ENCODE measurements at regions not wholly inside any gene's neighbourhood (a gene's known extent, or its start where the extent isn't known, plus 50 kb on each side); places are given as distances from the start of the nearest gene placed in this dataset.

DNA sequence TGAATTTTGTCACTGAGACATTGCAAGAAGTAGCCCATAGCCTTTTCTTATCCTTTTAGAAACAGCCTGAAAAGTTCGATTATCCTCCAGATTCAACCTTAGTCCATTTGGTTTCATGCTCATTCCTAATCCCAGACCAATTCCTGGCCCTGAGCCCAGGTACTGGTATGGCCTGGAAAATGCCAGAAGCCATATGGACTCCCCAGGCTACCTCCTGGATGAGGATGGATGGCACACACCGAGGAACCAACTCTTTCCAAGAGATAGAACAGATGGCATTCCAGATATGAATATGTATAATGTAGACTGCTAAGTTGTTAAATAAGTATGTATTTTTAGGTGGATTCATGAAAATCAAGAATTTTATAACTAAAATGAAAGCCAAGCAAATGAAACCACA lies 51.6 kb upstream of the SNAP25 start:
- 75% methylated on average over 2 of the region's 2 CpGs for WGBS (ENCODE audit: insufficient coverage, low coverage, low lambda C conversion rate, missing lambda C conversion rate)
- H3K27ac ChIP-seq, result no peak overlapping the region
- TF ChIP-seq POLR2A (IDR thresholded peaks at IDR 0.05), result no peak
- TF ChIP-seq CTCF (IDR thresholded peaks at IDR 0.05), result no peak
- no peaks in the 10 kb centered on the region for H3K4me1 ChIP-seq
- no peak for DNase-seq
- H3K27me3 ChIP-seq, result no peaks in the 10 kb centered on the region
- H3K9me3 ChIP-seq, result no peaks in the 10 kb centered on the region
- no peaks in the 10 kb centered on the region for H3K36me3 ChIP-seq
- ATAC-seq, result no peak
- intact Hi-C loops (cut with DNase I), result no loop called here
- no peak overlapping the region for H3K4me3 ChIP-seq

- Histone ChIP-seq H3K9me3 (no peaks in the 10 kb centered on the region), H3K4me1 (no peaks in the 10 kb centered on the region), H3K27ac (no peak overlapping the region), H3K4me3 (no peak overlapping the region), H3K36me3 (no peaks in the 10 kb centered on the region), H3K27me3 (no peaks in the 10 kb centered on the region)
- TF ChIP-seq CTCF (IDR thresholded peaks at IDR 0.05), result no peak
- no peak for TF ChIP-seq POLR2A (IDR thresholded peaks at IDR 0.05)
- no peak for ATAC-seq
- no peak for DNase-seq
- 66% methylated on average over 2 of the region's 2 CpGs for WGBS (ENCODE audit: insufficient coverage, low coverage, low lambda C conversion rate, missing lambda C conversion rate)
- intact Hi-C loops (cut with DNase I), result no loop called here
These were observed 51.0 kb upstream of the SNAP25 start for GRCh38 chr20:10167594-10167993.

Measured in right lobe of liver (tissue), 6 donors.